Adrenal gland (tissue), 5 donors: ENCODE measurements at regions not wholly inside any gene's neighbourhood (a gene's known extent, or its start where the extent isn't known, plus 50 kb on each side); places are given as distances from the start of the nearest gene placed in this dataset.
"Not testable (repeated sequence)": the region's sequence is repeated elsewhere in the genome, so short reads cannot be mapped to it uniquely, and the experiment has no call there.

ENCODE experiments used
- CTCF ChIP-seq, 6 experiments: fragments of 450-650 bp in 4 of 6; fragments of 200-600 bp in 2 of 6; sonication (generic) in 1 of 6; IDR thresholded peaks; 1 replicate in 5 of 6; 2 replicates in 1 of 6; pipeline versions ENCODE4 v1.5.1 to v1.8.0; 2016 to 2021; ENCODE audit warnings: antibody characterized with exemption in 6 of 6, mild to moderate bottlenecking in 2 of 6, moderate library complexity in 1 of 6
- POLR2A ChIP-seq, 2 donors: fragments of 450-650 bp; IDR thresholded peaks; one replicate each; pipeline ENCODE4 v1.6.1; 2017; ENCODE audit warnings: antibody characterized with exemption in 2 of 2, mild to moderate bottlenecking in 2 of 2, moderate library complexity in 1 of 2
- donor health status: DM: no; HTN: no; CAD: no.

DNA sequence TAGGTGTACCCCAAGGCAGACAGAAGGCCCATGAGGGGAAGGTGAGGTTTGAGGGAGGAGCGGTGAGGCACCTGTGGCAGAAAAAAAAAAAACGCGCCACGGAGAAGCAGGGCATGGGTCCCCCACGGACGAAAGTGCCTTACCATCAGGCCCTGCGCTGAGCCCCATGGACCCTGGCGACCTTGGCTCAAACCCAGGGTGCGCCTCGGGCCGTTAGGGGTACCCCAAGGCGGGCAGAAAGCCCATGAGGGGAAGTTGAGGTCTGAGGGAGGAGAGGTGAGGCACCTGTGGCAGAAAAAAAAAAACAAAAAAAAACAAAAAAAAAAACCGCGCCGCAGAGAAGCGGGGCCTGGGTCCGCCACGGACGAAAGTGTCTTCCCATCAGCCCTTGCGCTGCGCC, 1576.7 kb downstream of the FOXD4L5 start:
- not testable (repeated sequence) for TF ChIP-seq CTCF, POLR2A (IDR thresholded peaks at IDR 0.05)
